ENCODE measurements at regions not wholly inside any gene's neighbourhood (a gene's known extent, or its start where the extent isn't known, plus 50 kb on each side); places are given as distances from the start of the nearest gene placed in this dataset.

DNA sequence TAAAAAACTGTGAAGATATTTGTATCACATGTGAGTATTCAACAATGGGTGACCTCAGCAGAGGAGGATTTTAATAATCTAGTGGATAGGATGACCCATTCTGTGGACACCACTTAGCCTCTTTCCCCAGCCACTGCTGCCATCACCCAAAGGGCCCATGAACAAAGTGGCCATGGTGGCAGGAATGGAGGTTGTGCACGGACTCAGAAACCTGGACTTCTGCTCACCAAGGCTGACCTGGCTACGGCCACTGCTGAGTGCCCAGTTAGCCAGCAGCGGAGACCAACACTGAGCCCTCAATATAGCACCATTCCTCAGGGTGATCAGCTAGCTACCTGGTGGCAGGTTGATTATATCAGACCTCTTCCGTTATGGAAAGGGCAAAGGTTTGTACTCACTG lies 1410.4 kb upstream of the CDH9 start:
- DNase-seq (ENCODE audit: low spot score) = no peak
- in situ Hi-C loops (cut with MboI; ENCODE audit: low pct_unique_long_range_greater_than_20kb, low sequenced_read_pairs, unreplicated experiment) = no loop called here
- TF ChIP-seq, protein P1, sequence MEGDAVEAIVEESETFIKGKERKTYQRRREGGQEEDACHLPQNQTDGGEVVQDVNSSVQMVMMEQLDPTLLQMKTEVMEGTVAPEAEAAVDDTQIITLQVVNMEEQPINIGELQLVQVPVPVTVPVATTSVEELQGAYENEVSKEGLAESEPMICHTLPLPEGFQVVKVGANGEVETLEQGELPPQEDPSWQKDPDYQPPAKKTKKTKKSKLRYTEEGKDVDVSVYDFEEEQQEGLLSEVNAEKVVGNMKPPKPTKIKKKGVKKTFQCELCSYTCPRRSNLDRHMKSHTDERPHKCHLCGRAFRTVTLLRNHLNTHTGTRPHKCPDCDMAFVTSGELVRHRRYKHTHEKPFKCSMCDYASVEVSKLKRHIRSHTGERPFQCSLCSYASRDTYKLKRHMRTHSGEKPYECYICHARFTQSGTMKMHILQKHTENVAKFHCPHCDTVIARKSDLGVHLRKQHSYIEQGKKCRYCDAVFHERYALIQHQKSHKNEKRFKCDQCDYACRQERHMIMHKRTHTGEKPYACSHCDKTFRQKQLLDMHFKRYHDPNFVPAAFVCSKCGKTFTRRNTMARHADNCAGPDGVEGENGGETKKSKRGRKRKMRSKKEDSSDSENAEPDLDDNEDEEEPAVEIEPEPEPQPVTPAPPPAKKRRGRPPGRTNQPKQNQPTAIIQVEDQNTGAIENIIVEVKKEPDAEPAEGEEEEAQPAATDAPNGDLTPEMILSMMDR (IDR thresholded peaks at IDR 0.05; ENCODE audit: extremely low read depth, insufficient read depth, missing control alignments) = no peak

DNA sequence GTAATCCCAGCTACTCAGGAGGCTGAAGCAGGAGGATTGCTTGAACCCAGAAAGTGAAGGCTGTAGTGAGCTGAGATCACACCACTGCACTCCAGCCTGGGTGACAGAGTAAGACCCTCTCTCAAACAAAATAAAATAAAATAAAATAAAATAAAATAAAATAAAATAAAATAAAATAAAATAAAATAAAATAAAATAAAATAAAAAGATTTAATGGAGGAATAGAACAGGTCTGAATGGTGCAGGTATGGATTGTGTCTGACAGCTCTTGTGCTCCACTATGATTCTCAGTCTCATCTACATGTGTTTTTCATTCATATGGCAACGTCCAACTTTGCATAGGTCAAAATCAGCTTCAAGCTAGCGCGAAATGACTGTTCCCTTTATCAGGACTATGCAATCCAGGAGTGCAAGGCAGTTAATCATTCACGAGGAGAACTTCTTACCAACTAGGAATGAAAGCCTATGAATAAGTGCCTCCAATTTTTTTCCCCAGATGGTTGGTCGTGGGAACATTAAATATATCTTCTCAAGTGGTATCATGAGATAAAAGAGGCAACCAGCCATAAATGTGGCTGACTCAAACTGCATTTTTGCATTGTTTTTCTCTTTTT lies 1392.3 kb upstream of the CDH9 start:
- TF ChIP-seq, protein P1 (IDR thresholded peaks at IDR 0.05; ENCODE audit: extremely low read depth, insufficient read depth, missing control alignments) = no peak
- no peak for DNase-seq (ENCODE audit: low spot score)
- in situ Hi-C loops (cut with MboI; ENCODE audit: low pct_unique_long_range_greater_than_20kb, low sequenced_read_pairs, unreplicated experiment) = no loop called here

DNA sequence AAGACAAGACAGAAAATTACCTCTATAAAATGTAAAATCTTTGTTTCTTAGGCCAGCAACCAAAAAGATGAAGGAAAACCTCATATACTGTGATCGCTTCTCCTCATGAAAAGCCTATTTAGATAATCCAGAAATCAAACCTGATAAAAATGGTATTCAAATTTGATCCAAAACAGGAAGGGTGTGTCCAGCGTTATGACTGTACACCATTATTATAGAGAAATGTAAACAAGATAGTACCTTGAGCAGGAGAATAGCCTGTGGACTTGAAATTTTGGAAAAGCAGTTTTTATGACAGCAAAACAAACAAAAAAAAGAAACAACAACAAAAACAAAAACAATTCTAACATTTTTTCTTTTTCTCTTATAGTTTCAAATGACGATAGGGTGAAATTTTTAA lies 1382.8 kb upstream of the CDH9 start:
- TF ChIP-seq, protein P1 (IDR thresholded peaks at IDR 0.05; ENCODE audit: extremely low read depth, insufficient read depth, missing control alignments) = no peak
- no peak for DNase-seq (ENCODE audit: low spot score)
- in situ Hi-C loops (cut with MboI; ENCODE audit: low pct_unique_long_range_greater_than_20kb, low sequenced_read_pairs, unreplicated experiment) = no loop called here

DNA sequence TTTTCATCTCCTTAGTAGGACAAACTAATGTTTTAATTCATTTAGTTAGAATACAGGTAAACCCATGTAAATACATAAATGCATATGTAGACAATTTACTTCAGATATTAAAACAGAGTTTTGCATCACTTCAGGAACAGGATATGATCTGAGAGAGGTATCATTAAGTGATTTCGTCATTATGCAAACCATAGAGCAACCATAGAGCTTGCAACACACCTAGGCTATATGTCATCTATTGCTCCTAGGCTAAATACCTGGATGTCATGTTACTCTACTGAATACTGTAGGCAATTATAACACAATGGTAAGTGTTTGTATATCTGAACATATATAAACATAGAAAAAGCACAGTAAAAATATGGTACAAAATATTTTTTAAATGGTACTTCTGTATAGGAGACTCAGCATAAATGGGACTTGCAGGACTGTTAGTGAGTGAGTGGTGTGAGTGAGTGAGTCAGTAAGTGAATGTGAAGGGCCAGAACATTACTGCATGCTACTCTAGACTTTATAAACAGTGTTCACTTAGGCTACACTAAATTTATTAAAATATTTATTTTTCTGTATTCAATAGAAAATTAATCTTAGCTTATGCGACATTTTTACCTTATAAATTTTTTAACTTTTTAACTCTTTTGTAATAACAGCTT lies 1377.5 kb upstream of the CDH9 start:
- TF ChIP-seq, protein P1 (IDR thresholded peaks at IDR 0.05; ENCODE audit: extremely low read depth, insufficient read depth, missing control alignments) = no peak
- in situ Hi-C loops (cut with MboI; ENCODE audit: low pct_unique_long_range_greater_than_20kb, low sequenced_read_pairs, unreplicated experiment) = no loop called here
- no peak for DNase-seq (ENCODE audit: low spot score)

DNA sequence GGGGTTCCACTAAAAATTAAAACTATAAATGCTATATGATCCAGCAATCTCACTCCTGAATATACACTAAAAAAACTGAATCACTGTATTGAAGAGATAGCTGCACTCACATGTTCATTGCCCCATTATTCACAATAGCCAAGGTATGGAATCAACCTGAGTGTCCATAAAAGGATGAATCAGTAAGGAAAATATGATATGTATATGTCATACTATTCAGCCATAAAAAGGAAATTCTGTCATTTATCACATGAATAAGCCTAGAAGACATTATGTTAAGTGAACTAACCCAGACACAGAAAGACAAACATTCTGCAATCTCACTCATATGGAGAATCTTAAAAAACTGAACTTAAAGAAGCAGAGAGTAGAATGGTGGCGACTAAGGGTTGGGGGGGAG lies 1376.2 kb upstream of the CDH9 start:
- DNase-seq (ENCODE audit: low spot score) = no peak
- in situ Hi-C loops (cut with MboI; ENCODE audit: low pct_unique_long_range_greater_than_20kb, low sequenced_read_pairs, unreplicated experiment) = no loop called here
- TF ChIP-seq, protein P1 (IDR thresholded peaks at IDR 0.05; ENCODE audit: extremely low read depth, insufficient read depth, missing control alignments) = no peak

DNA sequence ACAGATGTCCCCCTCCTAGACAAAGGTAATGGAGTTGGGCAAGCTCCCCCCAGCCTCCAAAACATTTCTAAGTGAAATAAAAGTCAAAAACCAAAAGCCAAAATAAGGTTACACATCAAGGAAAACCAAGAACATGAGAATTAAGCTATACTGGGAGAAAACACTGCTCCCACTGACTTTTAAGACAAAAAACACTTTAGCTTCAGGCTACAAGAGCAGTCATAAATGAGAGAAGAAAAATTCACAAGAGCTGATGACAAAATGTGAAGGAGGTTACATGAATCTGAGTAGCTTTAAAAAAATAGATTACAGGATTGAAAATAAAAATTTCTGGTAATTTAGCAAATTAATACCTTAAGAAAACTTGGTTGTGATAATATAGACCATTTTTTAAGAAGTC lies 1370.3 kb upstream of the CDH9 start:
- in situ Hi-C loops (cut with MboI; ENCODE audit: low pct_unique_long_range_greater_than_20kb, low sequenced_read_pairs, unreplicated experiment) = no loop called here
- TF ChIP-seq, protein P1 (IDR thresholded peaks at IDR 0.05; ENCODE audit: extremely low read depth, insufficient read depth, missing control alignments) = no peak
- no peak for DNase-seq (ENCODE audit: low spot score)
